Neural crest cell (in vitro differentiated cells): ENCODE measurements at regions not wholly inside any gene's neighbourhood (a gene's known extent, or its start where the extent isn't known, plus 50 kb on each side); places are given as distances from the start of the nearest gene placed in this dataset.

Experiments used
- DNase-seq: peaks from one replicate; pipeline ENCODE4 v3.0.0; 2021; ENCODE audit warnings: low read depth, mixed read lengths, low spot score
- H3K27ac Mint-ChIP-seq: one replicate; pipeline ENCODE4 v1.8.0; 2021; ENCODE audit warnings: mild to moderate bottlenecking, mixed read lengths; ENCODE audit not compliant: unreplicated experiment
- H3K27me3 Mint-ChIP-seq: 2 replicates; pipeline ENCODE4 v1.8.0; 2021; ENCODE audit warnings: low read depth, mild to moderate bottlenecking, mixed read lengths
- H3K36me3 Mint-ChIP-seq: 2 replicates; pipeline ENCODE4 v1.8.0; 2021; ENCODE audit warnings: low read depth, mild to moderate bottlenecking, mixed read lengths
- H3K4me1 Mint-ChIP-seq: 2 replicates; pipeline ENCODE4 v1.8.0; 2021; ENCODE audit warnings: mixed read lengths
- H3K4me3 Mint-ChIP-seq: one replicate; pipeline ENCODE4 v1.8.0; 2021; ENCODE audit warnings: mild to moderate bottlenecking, mixed read lengths
- H3K9me3 Mint-ChIP-seq: 2 replicates; pipeline ENCODE4 v1.8.0; 2021; ENCODE audit warnings: mixed read lengths
- TF ChIP-seq, protein P1 (sequence below): fragments of 200-600 bp; sonication (generic); conservative IDR thresholded peaks from 2 replicates; pipeline ENCODE4 v1.5.0; 2021; ENCODE audit warnings: antibody characterized with exemption, mild to moderate bottlenecking

DNA sequence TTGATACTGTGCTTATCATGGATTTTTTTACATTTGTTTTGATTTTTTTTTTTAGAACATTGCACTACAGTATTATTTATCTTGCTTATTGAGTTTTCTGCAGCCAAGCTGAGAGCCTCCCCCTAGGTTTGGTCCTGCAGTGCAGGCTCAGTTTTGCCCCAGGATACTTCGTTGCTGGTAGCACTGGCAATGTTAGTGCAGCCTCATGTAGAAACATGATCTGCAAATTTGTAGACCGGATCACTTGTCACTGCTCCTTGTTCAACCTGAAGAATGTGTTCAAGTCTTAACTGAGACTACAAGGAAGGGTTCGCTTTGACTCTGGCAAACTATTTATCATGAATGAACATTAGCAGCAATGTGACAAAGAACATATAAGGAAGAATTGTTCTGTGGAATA lies 377.2 kb upstream of the PDE3A start:
- Mint-ChIP-seq H3K27me3 (no peaks in the 10 kb centered on the region), H3K36me3 (no peaks in the 10 kb centered on the region), H3K4me1 (peaks cover 4% of the 10 kb centered on the region), H3K9me3 (no peaks in the 10 kb centered on the region), H3K4me3 (no peak overlapping the region), H3K27ac (no peak overlapping the region)
- DNase-seq = no peak
- TF ChIP-seq, protein P1, sequence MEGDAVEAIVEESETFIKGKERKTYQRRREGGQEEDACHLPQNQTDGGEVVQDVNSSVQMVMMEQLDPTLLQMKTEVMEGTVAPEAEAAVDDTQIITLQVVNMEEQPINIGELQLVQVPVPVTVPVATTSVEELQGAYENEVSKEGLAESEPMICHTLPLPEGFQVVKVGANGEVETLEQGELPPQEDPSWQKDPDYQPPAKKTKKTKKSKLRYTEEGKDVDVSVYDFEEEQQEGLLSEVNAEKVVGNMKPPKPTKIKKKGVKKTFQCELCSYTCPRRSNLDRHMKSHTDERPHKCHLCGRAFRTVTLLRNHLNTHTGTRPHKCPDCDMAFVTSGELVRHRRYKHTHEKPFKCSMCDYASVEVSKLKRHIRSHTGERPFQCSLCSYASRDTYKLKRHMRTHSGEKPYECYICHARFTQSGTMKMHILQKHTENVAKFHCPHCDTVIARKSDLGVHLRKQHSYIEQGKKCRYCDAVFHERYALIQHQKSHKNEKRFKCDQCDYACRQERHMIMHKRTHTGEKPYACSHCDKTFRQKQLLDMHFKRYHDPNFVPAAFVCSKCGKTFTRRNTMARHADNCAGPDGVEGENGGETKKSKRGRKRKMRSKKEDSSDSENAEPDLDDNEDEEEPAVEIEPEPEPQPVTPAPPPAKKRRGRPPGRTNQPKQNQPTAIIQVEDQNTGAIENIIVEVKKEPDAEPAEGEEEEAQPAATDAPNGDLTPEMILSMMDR = no peak

GRCh38 chr12:19992311-19992710 lies 376.0 kb upstream of the PDE3A start:
- no peaks in the 10 kb centered on the region for H3K36me3 Mint-ChIP-seq
- no peak overlapping the region for H3K27ac Mint-ChIP-seq
- TF ChIP-seq, protein P1 = no peak
- no peak for DNase-seq
- no peaks in the 10 kb centered on the region for H3K9me3 Mint-ChIP-seq
- H3K4me1 Mint-ChIP-seq = peaks cover 4% of the 10 kb centered on the region
- no peaks in the 10 kb centered on the region for H3K27me3 Mint-ChIP-seq
- H3K4me3 Mint-ChIP-seq = no peak overlapping the region

- Mint-ChIP-seq H3K9me3 (no peaks in the 10 kb centered on the region), H3K36me3 (no peaks in the 10 kb centered on the region), H3K27me3 (no peaks in the 10 kb centered on the region), H3K4me3 (no peak overlapping the region), H3K27ac (no peak overlapping the region), H3K4me1 (peaks cover 11% of the 10 kb centered on the region)
- TF ChIP-seq, protein P1 = no peak
- DNase-seq = no peak
Measured at GRCh38 chr12:19994968-19995367, 373.4 kb upstream of the PDE3A start.

- H3K9me3 Mint-ChIP-seq = peaks cover 2% of the 10 kb centered on the region
Measured at GRCh38 chr12:19997656-19998400, 370.5 kb upstream of the PDE3A start.

DNA sequence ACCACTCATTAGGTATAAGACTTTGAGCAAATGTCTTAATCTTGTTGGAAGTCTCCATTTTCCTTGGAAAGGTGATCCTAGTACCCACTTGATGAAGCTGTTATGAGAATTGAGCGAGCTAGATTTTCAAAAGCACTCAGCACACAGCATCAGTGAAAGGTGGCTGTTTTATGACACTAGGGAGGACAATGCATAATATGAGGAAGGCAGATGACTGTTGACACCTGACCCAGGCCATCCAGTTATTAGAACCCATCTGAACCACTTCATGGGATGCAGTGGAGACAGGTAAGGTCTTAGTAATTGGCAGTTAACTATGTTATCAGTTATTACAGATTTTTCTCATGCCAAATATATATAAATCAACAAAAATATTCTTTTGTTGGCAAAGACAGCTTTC lies 369.9 kb upstream of the PDE3A start:
- Mint-ChIP-seq H3K27ac (no peak overlapping the region), H3K36me3 (no peaks in the 10 kb centered on the region), H3K4me1 (peaks cover 19% of the 10 kb centered on the region), H3K4me3 (no peak overlapping the region), H3K27me3 (no peaks in the 10 kb centered on the region), H3K9me3 (peaks cover 2% of the 10 kb centered on the region)
- DNase-seq = no peak
- TF ChIP-seq, protein P1 = no peak

More at GRCh38 chr12:19997656-19998400, 370.5 kb upstream of the PDE3A start:
- DNase-seq = no peak
- Mint-ChIP-seq H3K36me3 (no peaks in the 10 kb centered on the region), H3K4me3 (no peak overlapping the region), H3K27ac (no peak overlapping the region), H3K4me1 (peaks cover 19% of the 10 kb centered on the region), H3K27me3 (no peaks in the 10 kb centered on the region)
- TF ChIP-seq, protein P1 = no peak
